Stimulated activated CD4-positive, alpha-beta T cell treated with anti-CD3 and anti-CD28 coated beads, Interleukin-2, amount 100 ng/mL, for 48 hours (primary cell): ENCODE measurements at regions not wholly inside any gene's neighbourhood (a gene's known extent, or its start where the extent isn't known, plus 50 kb on each side); places are given as distances from the start of the nearest gene placed in this dataset.

Source experiments
- DNase-seq, 2 donors: peaks; one replicate each; pipeline ENCODE4 v3.0.0-alpha.2; 2020

DNA sequence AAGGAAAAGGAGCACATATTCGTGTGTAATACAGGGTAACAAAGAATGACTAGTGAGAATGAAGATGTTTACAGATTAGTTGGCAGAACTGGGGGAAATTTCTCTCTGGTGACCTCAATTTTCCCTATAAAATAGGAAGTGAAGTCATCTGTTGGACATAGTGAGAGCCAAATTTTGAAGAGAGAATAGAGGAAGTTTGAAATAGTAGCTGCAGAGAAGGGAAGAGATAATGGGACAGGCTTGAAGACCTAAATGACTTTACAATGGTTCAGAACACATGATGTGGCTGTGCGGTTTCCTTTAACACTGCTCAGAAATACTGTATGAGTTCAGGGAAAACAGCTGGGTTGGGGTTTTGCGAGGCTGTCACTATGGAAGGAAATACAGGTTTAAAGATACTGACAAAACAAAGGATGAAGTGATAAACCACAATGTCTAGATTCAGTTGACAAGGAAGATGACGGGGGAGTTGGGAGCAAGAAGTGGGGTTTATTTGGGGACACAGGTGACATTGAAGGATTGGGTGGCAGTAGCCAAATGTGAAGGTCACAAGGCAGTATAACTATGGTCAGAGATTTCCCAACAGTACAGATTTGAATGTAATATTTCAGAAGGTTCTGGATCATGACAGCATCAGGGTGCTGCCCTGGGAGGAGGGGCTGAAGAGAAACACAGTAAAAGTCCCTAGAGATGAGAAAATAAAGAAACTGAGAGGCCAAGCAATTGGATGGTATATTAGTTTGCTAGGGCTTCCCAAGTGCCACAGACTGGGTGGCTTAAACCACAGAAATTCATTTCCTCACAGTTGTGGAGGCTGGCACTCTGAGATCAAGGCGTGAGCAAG lies 82.6 kb upstream of the TANK start:
- peak; percentile 51 to 52 for DNase-seq

- DNase-seq = no peak
Observed at GRCh38 chr2:161078211-161078539, 82.1 kb upstream of the TANK start.

DNA sequence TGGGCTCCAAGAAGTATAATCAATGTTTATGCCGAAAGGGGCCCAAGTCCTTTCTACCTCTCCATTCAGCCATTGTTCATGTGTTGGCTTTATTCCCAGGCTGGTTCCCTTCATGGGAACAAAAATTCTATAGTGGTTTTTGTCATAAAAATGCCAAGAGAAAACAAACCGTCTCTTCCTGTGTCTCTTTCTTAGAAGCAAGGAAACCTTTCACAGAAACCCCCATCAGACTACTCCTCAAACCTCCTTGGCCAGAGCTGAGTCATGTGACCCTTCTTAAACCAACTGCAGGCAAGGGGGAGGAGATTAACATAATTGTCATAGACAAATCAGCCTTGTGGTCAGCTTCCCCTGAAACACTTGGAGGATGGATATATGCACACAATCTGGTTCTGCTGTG lies 75.1 kb upstream of the TANK start:
- no peak for DNase-seq

DNA sequence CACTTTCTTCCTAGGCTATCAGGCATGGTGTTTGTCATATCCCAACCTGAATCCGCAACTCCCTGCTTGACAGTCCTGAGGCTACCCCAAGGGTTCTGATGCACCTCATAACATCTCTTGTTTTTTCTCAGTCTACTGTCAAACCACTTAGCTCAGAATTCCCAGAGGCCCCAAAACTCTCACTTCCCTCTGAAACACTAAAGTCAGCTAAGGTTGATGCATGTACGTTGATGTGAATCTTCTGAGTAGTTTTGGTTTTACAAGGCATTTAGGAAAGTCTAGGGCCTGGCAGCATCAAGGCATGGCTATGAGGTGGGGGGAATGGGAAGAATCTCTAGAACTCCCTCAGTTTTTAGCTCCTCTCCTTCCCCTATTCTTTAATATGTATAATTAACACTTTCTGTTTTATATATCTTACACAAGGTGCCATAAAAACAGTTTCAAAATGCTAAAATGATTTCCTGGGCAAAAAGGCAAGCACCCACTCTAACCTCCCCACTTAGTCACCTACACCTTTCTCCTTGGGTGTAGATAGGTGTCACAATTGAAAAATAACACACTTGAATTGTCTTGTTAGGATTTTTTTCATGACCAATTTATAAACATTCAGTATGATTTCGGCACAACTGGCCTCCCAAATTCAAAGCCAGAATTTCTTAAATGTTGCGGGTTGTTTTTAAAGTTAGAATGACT lies 71.4 kb upstream of the TANK start:
- no peak for DNase-seq

DNA sequence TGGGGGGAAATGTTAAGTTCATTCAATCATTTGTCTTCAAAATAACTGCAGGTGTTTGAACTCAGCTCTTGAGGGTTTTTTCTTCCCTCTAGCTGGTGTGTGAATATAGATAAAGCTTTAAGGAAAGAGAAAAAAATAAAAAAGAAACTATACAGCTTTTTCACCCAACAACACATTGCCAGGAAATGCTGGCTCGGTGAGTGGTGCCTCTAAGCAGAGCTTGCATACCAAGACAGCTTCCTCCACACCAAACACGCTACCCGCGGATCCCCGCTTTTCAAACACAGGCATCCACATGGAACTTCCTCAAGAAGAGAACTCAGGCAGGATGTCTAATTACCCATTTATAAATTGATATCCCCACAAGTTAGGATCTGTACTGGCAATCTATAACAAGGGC lies 69.8 kb upstream of the TANK start:
- peak in 1 of 2 donors; percentile 13 for DNase-seq

GRCh38 chr2:161095314-161095713 lies 64.9 kb upstream of the TANK start:
- DNase-seq = no peak

DNA sequence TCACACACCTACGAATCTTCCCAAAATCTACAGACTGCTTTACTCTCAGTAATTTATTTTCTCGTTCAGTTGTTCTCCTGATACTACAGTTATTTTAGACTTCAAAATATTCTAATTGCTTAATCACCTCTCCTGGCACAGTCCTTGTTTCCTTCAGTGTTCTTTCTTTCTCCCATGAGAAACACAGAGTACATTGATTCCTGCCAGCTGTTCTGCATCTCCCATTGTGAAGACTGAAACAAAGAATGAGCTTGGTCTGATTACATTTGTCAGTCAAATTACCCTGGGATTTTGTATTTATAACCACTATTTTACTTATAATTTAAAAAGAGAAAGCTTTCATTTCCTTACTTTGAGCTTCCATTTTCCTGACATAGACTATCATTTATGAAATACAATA lies 63.9 kb upstream of the TANK start:
- no peak for DNase-seq

DNA sequence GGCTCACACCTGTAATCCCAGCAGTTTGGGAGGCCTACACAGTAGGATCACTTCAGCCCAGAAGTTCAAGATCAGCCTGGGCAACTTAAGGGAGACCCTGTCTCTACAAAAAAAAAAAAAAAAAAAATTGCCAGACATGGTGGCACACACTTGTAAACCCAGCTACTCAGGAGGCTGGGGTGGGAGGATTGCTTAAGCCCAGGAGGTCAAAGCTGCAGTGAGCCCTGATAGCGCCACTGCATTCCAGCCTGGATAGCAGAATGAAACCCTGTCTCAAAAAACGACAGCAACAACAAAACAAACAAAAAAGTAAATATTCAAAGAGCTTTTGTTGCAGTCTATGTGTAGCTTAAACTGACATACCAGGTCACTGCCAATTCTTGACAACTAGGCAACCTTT lies 63.1 kb upstream of the TANK start:
- DNase-seq = no peak

- no peak for DNase-seq
Observed at GRCh38 chr2:161100211-161100895, 59.9 kb upstream of the TANK start.

DNA sequence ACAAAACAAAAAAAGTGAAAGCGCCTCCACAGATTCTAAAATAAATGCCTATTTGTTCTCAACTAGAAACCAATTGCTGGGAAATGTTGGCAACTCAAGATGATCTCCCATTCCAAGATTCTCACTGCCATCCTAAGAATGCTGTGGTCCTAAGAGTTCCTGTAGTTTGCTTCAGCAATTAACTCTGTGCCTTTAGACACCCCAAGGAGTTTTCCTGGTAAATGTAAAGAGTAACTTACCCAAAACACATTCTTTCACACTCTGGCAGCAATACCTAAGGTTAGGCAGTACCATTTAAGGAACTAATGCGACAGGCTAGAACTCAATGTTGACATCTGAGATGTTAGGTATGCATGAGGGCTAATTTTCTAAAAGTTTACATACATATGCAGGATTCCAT lies 58.8 kb upstream of the TANK start:
- no peak for DNase-seq

DNA sequence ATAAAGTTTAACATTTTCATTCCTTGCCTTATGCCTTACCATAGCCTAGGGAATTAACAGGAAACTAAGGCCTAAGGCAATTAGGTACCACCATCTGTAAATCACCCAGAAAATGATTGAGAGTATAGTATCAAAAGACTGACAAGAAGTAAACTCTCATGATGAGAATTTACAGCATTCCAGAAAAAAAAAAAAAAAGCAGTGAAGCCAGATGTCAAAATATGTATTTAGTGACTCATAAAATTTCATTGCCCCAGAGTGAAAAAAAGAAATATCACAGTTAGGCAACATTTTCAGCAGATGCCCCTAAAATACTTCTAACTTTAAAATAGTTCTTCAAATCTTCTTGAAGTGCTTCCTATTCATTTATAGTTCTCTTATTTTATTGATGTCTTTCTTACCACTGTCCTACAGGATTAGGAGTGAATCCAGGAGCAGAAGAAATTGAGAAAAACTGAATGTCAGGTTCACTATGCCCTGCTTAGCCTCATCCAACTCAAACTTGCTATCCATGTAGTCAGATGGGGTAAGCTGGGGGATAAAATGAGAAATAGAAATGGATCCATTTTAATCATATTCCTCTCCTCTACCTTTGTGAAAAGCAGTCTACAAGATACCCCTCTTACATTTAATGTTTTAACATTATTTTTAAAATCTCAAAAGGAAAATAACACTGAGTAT lies 57.3 kb upstream of the TANK start:
- no peak for DNase-seq

- no peak for DNase-seq
Observed at GRCh38 chr2:161103451-161103831, 56.8 kb upstream of the TANK start.

- DNase-seq = no peak
Observed at GRCh38 chr2:161104054-161104553, 56.1 kb upstream of the TANK start.

GRCh38 chr2:161107265-161107664 lies 53.0 kb upstream of the TANK start:
- no peak for DNase-seq
